ENCODE measurements at regions not wholly inside any gene's neighbourhood (a gene's known extent, or its start where the extent isn't known, plus 50 kb on each side); places are given as distances from the start of the nearest gene placed in this dataset.

DNA sequence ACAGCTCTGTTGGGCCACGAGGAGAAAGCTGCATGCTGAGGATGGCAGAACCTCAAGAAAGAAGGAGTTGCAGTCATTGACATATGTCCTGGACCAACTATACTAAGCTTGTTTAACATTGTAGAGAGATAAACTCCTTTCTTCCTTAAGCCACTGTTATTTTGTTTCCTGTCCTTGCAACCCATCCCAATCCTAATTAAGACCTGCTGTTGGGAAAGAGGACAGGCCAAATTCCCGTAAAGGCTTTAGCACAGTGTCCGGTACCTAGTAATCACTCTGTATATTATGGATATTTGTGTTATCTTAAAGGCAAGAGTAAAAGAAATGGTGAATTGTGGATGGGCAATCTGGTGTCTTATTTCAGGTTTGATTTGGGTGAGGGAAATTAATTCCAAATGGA is 53.5 kb upstream of the WSCD2 start:
- no peak overlapping the region for H3K4me3 Mint-ChIP-seq

DNA sequence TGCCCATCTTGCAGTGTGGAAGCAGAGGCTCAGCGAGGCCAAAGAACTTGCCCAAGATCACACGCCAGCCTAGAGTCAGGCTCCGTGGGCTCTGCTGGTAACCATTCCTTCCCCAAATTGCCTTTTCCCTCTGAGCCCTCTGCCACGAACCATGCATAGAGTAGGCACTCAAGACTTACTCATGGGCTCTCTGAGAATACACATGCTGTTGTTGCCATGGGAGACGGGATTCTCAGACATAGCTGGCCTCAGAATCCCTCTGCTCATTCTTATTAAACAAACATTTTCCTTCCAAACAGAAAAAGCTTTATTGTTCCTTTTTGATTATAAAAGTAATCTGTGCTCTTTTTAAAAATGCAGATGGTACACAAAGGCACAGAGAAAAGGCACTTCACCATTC is 52.5 kb upstream of the WSCD2 start:
- H3K4me3 Mint-ChIP-seq = no peak overlapping the region
- no peak overlapping the region for H3K27ac Mint-ChIP-seq
- no peak for TF ChIP-seq CTCF (IDR thresholded peaks at IDR 0.05; ENCODE audit: unreplicated experiment in 3 of 3)
- no peaks in the 10 kb centered on the region for H3K36me3 Mint-ChIP-seq (ENCODE audit: low read depth)
- peaks cover 21% of the 10 kb centered on the region for H3K27me3 Mint-ChIP-seq (ENCODE audit: low read depth)
- H3K9me3 Mint-ChIP-seq = no peaks in the 10 kb centered on the region
- no peaks in the 10 kb centered on the region for H3K4me1 Mint-ChIP-seq

More for the DNA sequence above, 53.5 kb upstream of the WSCD2 start:
- no peaks in the 10 kb centered on the region for H3K9me3 Mint-ChIP-seq
- H3K27me3 Mint-ChIP-seq (ENCODE audit: low read depth) = peaks cover 20% of the 10 kb centered on the region
- no peak overlapping the region for H3K27ac Mint-ChIP-seq
- no peaks in the 10 kb centered on the region for H3K4me1 Mint-ChIP-seq
- no peaks in the 10 kb centered on the region for H3K36me3 Mint-ChIP-seq (ENCODE audit: low read depth)
- no peak for TF ChIP-seq CTCF (IDR thresholded peaks at IDR 0.05; ENCODE audit: unreplicated experiment in 3 of 3)

- Mint-ChIP-seq H3K27me3 (ENCODE audit: low read depth) (peaks cover 17% of the 10 kb centered on the region), H3K4me3 (no peak overlapping the region), H3K9me3 (peaks cover 3% of the 10 kb centered on the region), H3K4me1 (no peaks in the 10 kb centered on the region), H3K36me3 (ENCODE audit: low read depth) (no peaks in the 10 kb centered on the region), H3K27ac (no peak overlapping the region)
- TF ChIP-seq CTCF (IDR thresholded peaks at IDR 0.05; ENCODE audit: unreplicated experiment in 3 of 3) = no peak
Measured at GRCh38 chr12:108078428-108078827, 50.7 kb upstream of the WSCD2 start.

Measured in nephron (organoid).